B cell (primary cell): ENCODE measurements at regions not wholly inside any gene's neighbourhood (a gene's known extent, or its start where the extent isn't known, plus 50 kb on each side); places are given as distances from the start of the nearest gene placed in this dataset.

Experiments
- ATAC-seq: fragments of 200-7000 bp; cut with Tn5 transposase; one replicate; pipeline ENCODE4 v1.10.0; 2021; ENCODE audit warnings: low read depth, mild to moderate bottlenecking, moderate number of reproducible peaks, moderate library complexity
- CTCF ChIA-PET: fragments of 350-600 bp; sonication (Branson Sonifier 250); formaldehyde crosslinking; loops from one replicate; lab custom pipeline; 2021; ENCODE audit warnings: antibody characterized with exemption, inconsistent platforms; lab: Charles Lee
- POLR2A ChIA-PET: fragments of 350-600 bp; sonication (Branson Sonifier 250); formaldehyde crosslinking; loops from one replicate; lab custom pipeline; 2021; ENCODE audit warnings: antibody characterized with exemption; lab: Charles Lee
- DNase-seq: peaks from one replicate; pipeline ENCODE4 v3.0.0; 2013
- H2AFZ ChIP-seq: 2 replicates; pipeline ENCODE4 v1.6.1; 2012; ENCODE audit warnings: mild to moderate bottlenecking, low read depth, low read length; ENCODE audit not compliant: insufficient read depth, poor library complexity, severe bottlenecking
- H3K27ac ChIP-seq, 2 donors: 1 replicate in 1 of 2; 2 replicates in 1 of 2; pipeline ENCODE4 v1.5.1; 2012 to 2013; ENCODE audit warnings: low read length in 2 of 2, mild to moderate bottlenecking in 2 of 2, moderate library complexity in 1 of 2
- H3K27me3 ChIP-seq, 4 experiments: fragments of 200-600 bp in 1 of 4; sonication (generic) in 1 of 4; replicated peaks in 1 of 4; 1 replicate in 2 of 4; 2 replicates in 2 of 4; pipeline versions ENCODE4 v1.6.1 to v1.7.0; 2013 to 2016; ENCODE audit warnings: low read length in 3 of 4, mild to moderate bottlenecking in 2 of 4, mixed read lengths in 1 of 4, moderate library complexity in 1 of 4; ENCODE audit not compliant: insufficient read depth in 4 of 4, control insufficient read depth in 3 of 4; ENCODE audit errors: control extremely low read depth in 1 of 4
- H3K36me3 ChIP-seq, 2 experiments: replicated peaks in 1 of 2; 1 replicate in 1 of 2; 2 replicates in 1 of 2; pipeline versions ENCODE4 v1.6.1 to v1.7.1; 2013; ENCODE audit warnings: low read length in 1 of 2; ENCODE audit not compliant: insufficient read depth in 2 of 2, control insufficient read depth in 1 of 2; ENCODE audit errors: control extremely low read depth in 1 of 2, extremely low read depth in 1 of 2
- H3K4me1 ChIP-seq, 2 donors: fragments of 200-600 bp in 1 of 2; sonication (generic) in 1 of 2; 1 replicate in 1 of 2; 2 replicates in 1 of 2; pipeline versions ENCODE4 v1.5.1 to v1.6.1; 2013 to 2017; ENCODE audit warnings: low read length in 2 of 2; ENCODE audit not compliant: control insufficient read depth in 2 of 2, insufficient read depth in 2 of 2
- H3K4me2 ChIP-seq: replicated peaks from 2 replicates; pipeline ENCODE3; 2012; ENCODE audit warnings: mild to moderate bottlenecking, low read depth, low read length; ENCODE audit not compliant: poor library complexity, severe bottlenecking
- H3K4me3 ChIP-seq, 5 experiments: fragments of 200-600 bp in 1 of 5; sonication (generic) in 1 of 5; 1 replicate in 3 of 5; 2 replicates in 2 of 5; pipeline versions ENCODE4 v1.5.1 to v1.7.0; 2011 to 2016; ENCODE audit warnings: low read length in 4 of 5, mild to moderate bottlenecking in 4 of 5, low read depth in 2 of 5, control low read depth in 1 of 5, moderate library complexity in 1 of 5; ENCODE audit not compliant: insufficient read depth in 1 of 5; ENCODE audit errors: control extremely low read depth in 1 of 5, extremely low read depth in 1 of 5
- H3K79me2 ChIP-seq: fragments of 200-600 bp; sonication (generic); one replicate; pipeline ENCODE4 v1.6.0; 2016; ENCODE audit warnings: low read length; ENCODE audit not compliant: control insufficient read depth, insufficient read depth
- H3K9ac ChIP-seq: fragments of 200-600 bp; sonication (generic); 2 replicates; pipeline ENCODE4 v1.6.1; 2017; ENCODE audit warnings: mild to moderate bottlenecking, low read length, moderate library complexity
- H3K9me3 ChIP-seq, 3 donors: one replicate each; pipeline versions ENCODE4 v1.6.1 to v1.7.1; 2013; ENCODE audit warnings: low read length in 2 of 3; ENCODE audit not compliant: control insufficient read depth in 2 of 3, insufficient read depth in 1 of 3; ENCODE audit errors: control extremely low read depth in 1 of 3
- H4K20me1 ChIP-seq: 2 replicates; pipeline ENCODE4 v1.6.0; 2012; ENCODE audit warnings: mild to moderate bottlenecking, low read length; ENCODE audit not compliant: insufficient read depth, control insufficient read depth, poor library complexity, severe bottlenecking
- H3K27ac Mint-ChIP-seq: one replicate; pipeline ENCODE4 v1.8.0; 2021; ENCODE audit warnings: mixed read lengths
- H3K27me3 Mint-ChIP-seq: one replicate; pipeline ENCODE4 v1.8.0; 2021; ENCODE audit warnings: mixed read lengths
- H3K4me1 Mint-ChIP-seq: one replicate; pipeline ENCODE4 v1.8.0; 2021; ENCODE audit warnings: mixed read lengths
- H3K4me3 Mint-ChIP-seq: one replicate; pipeline ENCODE4 v1.8.0; 2021; ENCODE audit warnings: mixed read lengths
- H3K9me3 Mint-ChIP-seq: one replicate; pipeline ENCODE4 v1.8.0; 2022; ENCODE audit warnings: mixed read lengths; ENCODE audit not compliant: insufficient read depth
- EZH2 ChIP-seq: IDR thresholded peaks from 2 replicates; pipeline ENCODE4 v1.6.1; 2012; ENCODE audit warnings: borderline replicate concordance, low read depth, mild to moderate bottlenecking, moderate library complexity, low read length; ENCODE audit not compliant: insufficient read depth, poor library complexity, severe bottlenecking
- WGBS: methylation state at CpG from one replicate; pipeline ENCODE4 v1.1.5; 2013; ENCODE audit warnings: missing lambda C conversion rate; ENCODE audit not compliant: insufficient coverage; 5-methylcytosine and 5-hydroxymethylcytosine counted together
- intact Hi-C: fragments of 100-400 bp; cut with micrococcal nuclease; formaldehyde crosslinking; loops from one replicate; pipeline ENCODE4 v1.10.0; 2022
- TF ChIP-seq, protein P1 (sequence below): fragments of 200-600 bp; IDR thresholded peaks from one replicate; pipeline ENCODE4 v1.8.0; 2022; ENCODE audit warnings: antibody characterized with exemption, mild to moderate bottlenecking

DNA sequence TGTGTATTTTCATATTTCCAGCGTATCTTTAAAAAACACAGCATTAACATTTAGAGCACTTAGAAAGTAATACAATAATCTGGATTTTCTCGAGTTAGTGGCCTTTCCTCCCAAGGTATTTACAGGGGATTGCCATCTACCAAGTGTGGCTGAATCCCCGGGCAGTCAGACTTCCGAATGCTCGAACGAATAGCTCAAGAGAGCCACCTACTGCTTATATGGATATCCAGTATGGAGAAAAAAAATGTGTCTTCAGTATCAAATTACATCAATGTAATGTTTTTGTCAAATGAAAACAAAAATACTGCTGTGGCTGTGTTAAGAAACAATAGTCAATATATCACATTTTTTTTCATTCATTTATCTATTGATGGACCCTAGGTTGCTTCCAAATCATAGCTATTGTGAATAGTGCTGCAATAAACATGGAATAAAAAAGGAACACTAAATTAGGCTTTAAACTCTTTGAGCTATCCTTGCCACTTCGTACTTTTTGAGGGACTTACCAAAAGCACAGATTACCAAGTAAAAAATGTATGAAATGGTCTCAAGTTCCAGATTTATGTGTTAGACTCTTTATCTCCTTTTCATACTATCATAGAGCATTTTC lies 654.5 kb upstream of the PTCHD4 start:
- ATAC-seq (no peak), DNase-seq (no peak)
- no peaks in the 10 kb centered on the region for H3K4me1 ChIP-seq
- H3K4me2 ChIP-seq = no peak overlapping the region
- no peaks in the 10 kb centered on the region for H3K4me1 Mint-ChIP-seq
- no peak overlapping the region for H3K4me3 Mint-ChIP-seq
- H3K36me3 ChIP-seq = no peaks in the 10 kb centered on the region
- H3K9me3 Mint-ChIP-seq = no peaks in the 10 kb centered on the region
- no peak overlapping the region for H3K27ac ChIP-seq
- ChIA-PET CTCF (no interaction called here), POLR2A (no interaction called here)
- H3K27me3 Mint-ChIP-seq = no peaks in the 10 kb centered on the region
- no peaks in the 10 kb centered on the region for H3K79me2 ChIP-seq
- TF ChIP-seq, protein P1, sequence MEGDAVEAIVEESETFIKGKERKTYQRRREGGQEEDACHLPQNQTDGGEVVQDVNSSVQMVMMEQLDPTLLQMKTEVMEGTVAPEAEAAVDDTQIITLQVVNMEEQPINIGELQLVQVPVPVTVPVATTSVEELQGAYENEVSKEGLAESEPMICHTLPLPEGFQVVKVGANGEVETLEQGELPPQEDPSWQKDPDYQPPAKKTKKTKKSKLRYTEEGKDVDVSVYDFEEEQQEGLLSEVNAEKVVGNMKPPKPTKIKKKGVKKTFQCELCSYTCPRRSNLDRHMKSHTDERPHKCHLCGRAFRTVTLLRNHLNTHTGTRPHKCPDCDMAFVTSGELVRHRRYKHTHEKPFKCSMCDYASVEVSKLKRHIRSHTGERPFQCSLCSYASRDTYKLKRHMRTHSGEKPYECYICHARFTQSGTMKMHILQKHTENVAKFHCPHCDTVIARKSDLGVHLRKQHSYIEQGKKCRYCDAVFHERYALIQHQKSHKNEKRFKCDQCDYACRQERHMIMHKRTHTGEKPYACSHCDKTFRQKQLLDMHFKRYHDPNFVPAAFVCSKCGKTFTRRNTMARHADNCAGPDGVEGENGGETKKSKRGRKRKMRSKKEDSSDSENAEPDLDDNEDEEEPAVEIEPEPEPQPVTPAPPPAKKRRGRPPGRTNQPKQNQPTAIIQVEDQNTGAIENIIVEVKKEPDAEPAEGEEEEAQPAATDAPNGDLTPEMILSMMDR = no peak
- TF ChIP-seq EZH2 = no peak
- H3K27ac Mint-ChIP-seq = no peak overlapping the region
- no peaks in the 10 kb centered on the region for H4K20me1 ChIP-seq
- no peak overlapping the region for H3K9ac ChIP-seq
- H2AFZ ChIP-seq = no peak overlapping the region
- intact Hi-C loops = no loop called here
- H3K4me3 ChIP-seq = no peak overlapping the region
- no peaks in the 10 kb centered on the region for H3K27me3 ChIP-seq
- no CpG with 5 or more reads among the region's 7 CpGs for WGBS
- no peaks in the 10 kb centered on the region for H3K9me3 ChIP-seq

GRCh38 chr6:48764286-48765044 lies 653.5 kb upstream of the PTCHD4 start:
- CTCF ChIA-PET = no interaction called here
- no CpG with 5 or more reads among the region's 6 CpGs for WGBS
- Histone ChIP-seq H3K4me2 (no peak overlapping the region), H3K4me3 (no peak overlapping the region), H2AFZ (no peak overlapping the region), H3K36me3 (no peaks in the 10 kb centered on the region), H3K79me2 (no peaks in the 10 kb centered on the region), H3K9ac (no peak overlapping the region), H3K9me3 (no peaks in the 10 kb centered on the region), H4K20me1 (no peaks in the 10 kb centered on the region), H3K4me1 (no peaks in the 10 kb centered on the region), H3K27ac (no peak overlapping the region), H3K27me3 (no peaks in the 10 kb centered on the region)
- H3K9me3 Mint-ChIP-seq = peaks cover 2% of the 10 kb centered on the region
- POLR2A ChIA-PET = no interaction called here
- H3K4me1 Mint-ChIP-seq = no peaks in the 10 kb centered on the region
- no peaks in the 10 kb centered on the region for H3K27me3 Mint-ChIP-seq
- no peak for ATAC-seq
- intact Hi-C loops = no loop called here
- TF ChIP-seq, protein P1 = no peak
- no peak for TF ChIP-seq EZH2
- no peak for DNase-seq
- H3K27ac Mint-ChIP-seq = no peak overlapping the region
- no peak overlapping the region for H3K4me3 Mint-ChIP-seq
